ENCODE measurements at regions not wholly inside any gene's neighbourhood (a gene's known extent, or its start where the extent isn't known, plus 50 kb on each side); places are given as distances from the start of the nearest gene placed in this dataset.

DNA sequence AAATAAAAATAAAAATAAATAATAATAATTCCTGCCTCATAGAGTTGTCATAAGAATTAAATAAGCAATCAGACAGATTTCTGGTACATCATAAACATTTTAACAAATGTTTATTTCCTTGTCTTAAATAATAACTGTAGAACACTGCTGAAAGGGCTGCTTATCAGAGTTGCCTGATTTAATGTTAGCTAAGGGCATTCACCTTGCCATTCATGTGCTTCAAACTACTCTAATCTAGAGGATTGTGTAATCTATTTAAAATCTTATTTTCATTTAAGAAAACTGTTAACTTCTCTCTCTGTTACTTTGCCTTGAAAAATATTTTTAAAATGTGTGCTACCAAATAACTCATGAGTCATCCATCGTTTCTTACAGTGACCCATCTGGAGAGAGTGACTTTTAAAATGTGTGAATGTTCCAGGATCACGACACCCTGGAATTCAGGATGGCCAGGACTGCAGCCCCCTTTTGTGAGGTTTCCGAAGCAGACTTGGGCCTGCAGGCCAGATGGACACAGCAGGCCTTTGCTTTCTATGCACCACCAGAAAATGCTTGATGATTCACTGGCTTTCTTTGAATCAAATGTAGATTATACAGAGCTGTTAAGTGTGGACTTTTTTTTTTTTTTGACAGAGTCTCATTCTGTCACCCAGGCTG lies 109.1 kb upstream of the TNS3 start:
- peak; percentile 33 for DNase-seq

DNA sequence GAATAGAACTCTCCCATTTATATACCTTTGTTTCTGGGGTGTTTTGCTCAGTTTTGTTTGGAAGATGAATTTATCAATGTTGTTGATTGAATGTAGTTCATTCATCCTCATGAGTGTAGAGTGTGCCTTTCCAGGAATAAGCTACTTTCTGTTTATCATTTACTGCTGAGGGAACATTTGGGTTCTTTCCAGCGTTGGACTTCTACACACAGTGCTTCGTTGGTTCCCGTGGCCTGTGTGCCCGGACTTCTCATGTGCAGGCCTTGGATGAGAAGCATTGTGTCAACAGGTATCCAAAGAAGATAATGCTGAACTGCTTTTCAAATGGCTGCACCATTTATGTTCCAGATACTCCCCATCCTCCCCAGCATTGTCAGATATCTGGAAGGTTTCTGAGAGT lies 107.6 kb upstream of the TNS3 start:
- no peak for DNase-seq

DNA sequence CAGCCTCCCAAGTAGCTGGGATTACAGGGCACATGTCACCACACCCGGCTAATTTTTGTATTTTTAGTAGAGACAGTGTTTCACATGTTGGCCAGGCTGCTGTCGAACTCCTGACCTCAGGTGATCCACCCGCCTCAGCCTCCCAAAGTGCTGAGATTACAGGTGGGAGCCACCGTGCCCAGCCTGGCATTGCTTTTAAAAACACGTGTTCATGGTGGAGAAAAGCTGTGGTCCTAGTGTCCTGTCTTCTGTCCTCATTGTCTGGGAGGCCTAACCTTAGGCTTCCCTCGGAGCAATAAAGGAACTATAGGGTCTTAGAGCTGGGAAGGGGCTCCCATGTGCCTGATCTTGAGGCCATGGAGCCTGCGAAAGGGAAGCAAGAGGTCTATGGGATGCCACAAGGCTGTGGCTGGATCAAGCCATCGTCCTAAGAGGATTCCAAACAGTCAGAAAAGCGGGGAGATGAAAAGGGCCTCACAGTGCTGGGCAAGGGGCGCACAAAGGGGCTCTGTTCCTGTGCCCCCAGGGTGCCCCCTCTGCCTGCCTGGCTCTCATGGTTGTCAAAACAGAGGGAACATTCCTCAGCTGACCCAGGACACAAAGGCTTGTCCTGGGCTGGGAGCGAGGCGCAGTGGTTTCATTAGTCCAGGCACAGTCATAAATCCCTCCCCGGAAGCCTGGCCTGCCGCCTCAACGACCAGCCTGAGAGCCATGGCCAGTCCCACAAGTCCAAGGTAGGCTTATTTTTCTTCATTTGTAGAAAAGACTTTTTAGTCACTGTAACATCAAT lies 106.6 kb upstream of the TNS3 start:
- DNase-seq = no peak

- no peak for DNase-seq
Measured at GRCh38 chr7:47685712-47686376, 103.9 kb upstream of the TNS3 start.

DNA sequence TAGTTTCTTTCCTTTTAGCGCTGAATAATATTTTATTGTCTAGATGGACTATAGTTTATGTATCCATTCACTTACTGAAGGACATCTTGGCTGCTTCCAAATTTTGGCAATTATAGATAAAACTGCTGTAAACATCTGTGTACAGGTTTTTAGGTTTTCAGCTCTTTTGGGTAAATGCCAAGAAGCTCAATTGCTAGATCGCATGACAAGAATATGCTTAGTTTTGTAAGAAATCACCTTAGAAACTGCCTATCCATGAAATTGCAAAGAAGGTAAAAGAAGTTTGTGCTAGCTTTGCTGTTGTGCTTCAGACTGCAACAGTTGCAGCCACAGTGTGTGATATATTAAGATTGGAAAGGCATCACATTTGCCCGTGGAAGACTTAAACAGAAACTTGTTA lies 103.2 kb upstream of the TNS3 start:
- DNase-seq = no peak

DNA sequence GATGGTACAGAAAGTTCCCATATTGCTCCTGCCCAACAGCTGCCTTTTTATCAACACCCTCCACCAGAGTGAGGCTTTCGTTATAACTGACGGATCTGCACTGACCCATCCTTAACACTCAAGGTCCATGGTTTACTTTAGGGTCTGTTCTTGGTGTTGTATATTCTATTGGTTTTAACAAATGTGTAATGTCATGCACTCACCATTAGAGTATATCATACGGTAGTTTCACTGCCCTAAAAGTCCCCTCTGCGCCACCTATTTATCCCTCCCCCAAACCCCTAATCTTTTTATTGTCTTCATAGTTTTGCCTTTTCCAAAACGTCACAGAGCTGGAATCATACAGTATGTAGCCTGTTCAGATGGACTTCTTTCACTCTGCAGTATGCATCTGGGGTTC lies 102.8 kb upstream of the TNS3 start:
- no peak for DNase-seq

GRCh38 chr7:47683485-47683898 lies 101.6 kb upstream of the TNS3 start:
- no peak for DNase-seq

DNA sequence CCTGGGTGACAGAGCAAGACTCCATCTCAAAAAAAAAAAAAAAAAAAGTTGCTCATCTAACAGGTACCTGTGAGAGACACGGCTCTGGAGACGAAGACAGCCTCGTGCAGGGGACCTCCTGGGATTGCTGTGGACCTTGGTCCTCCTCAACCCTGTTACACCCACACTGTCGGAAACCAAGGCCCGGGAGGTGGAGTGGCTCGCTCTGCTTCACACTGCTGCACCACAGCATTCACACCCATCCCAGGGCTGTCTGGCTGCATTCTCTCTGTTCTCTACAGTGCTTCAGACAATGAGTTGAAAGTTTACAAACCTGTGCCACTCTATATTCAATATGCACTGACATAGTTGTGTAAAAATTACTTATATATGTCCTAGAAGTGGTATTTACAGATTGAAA lies 101.0 kb upstream of the TNS3 start:
- DNase-seq = no peak

DNA sequence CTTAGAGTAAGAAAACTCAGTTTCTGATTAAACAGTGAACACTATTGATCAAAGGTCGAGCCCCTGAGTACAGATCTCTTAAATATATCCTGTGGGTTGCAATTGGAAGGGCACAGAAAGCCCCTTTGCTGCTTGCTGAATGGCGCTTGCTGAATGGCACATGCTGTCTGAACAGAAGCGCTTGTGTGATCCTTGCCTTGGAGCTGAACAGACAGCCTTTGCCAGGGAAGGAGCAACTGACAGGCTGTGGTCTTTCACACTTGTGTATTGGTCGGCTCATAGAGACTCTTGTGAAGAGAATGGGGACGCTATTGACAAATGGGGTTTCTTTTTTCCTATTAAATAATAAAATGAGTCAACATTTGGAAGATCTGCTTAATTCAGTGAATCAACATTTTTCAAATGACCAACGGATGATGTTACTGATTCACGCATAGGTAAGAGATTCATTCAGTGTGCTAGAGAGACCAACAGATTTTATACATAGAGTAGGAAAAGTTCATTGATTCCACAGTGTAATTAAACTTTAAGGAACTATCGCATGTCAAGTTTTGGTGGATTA lies 99.4 kb upstream of the TNS3 start:
- DNase-seq = no peak

GRCh38 chr7:47678641-47679380 lies 96.9 kb upstream of the TNS3 start:
- DNase-seq = no peak

- DNase-seq = no peak
Measured at GRCh38 chr7:47677664-47678063, 95.8 kb upstream of the TNS3 start.

DNA sequence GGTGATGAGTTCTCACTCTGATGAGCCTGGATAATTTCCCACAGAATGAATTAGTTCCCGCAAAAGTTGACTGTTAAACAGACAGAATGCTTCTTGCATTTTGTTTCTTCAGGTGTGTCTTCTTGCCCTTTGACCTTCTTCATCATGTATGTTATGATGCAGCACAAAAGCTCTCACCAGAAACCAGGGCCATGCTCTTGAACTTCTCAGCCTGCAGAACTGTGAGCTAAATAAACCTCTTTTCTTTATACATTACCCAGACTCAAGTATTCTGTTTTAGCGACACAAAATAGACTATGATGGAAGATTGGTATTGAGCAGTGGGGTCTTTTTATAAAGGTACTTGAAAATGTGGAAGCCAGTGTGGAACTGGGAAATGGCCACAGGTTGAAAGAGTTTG lies 95.2 kb upstream of the TNS3 start:
- DNase-seq = no peak

DNA sequence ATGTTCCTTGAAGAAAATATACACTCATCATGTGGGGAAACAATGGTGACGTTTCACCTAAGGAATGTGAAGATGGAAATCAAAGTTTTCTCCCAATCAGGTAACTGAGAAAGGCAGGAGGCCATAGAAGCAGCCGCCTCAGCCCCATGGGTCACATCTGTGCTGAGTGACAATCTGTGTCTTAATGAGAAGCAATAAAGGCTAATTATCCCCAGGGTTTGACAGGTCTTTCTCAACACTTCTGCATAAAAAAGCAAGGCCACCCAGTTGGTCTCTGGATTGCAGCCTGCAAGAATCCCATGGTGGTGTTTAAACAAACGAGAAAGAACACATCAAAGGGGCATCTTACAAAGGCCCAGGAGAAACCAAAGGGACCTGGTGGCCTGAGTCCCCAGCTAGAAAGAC lies 91.1 kb upstream of the TNS3 start:
- no peak for DNase-seq

DNA sequence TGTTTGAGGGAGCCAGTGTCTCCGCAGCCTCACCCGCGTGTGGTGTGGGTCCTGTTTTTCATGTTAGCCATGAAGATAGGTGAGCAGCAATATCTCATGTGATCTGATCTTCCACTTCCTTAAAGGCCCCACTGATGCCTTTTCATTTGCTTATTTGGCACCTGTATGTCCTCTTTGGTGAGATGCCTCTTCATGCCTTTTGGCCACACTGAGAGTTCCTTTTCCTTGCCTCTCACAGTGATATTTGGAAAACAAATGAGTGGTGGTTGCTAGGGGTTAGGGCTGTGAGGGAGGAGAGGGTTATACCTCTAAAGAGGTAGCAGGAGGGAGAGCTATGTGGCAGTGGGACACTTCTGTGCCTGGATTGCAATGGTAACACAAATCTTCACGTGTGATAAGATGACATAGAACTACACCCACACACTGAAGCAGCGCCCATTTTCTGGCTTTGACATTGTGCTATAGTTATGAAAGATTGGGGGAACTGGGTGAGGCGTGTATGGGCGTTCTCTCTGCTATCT lies 90.4 kb upstream of the TNS3 start:
- no peak for DNase-seq

DNA sequence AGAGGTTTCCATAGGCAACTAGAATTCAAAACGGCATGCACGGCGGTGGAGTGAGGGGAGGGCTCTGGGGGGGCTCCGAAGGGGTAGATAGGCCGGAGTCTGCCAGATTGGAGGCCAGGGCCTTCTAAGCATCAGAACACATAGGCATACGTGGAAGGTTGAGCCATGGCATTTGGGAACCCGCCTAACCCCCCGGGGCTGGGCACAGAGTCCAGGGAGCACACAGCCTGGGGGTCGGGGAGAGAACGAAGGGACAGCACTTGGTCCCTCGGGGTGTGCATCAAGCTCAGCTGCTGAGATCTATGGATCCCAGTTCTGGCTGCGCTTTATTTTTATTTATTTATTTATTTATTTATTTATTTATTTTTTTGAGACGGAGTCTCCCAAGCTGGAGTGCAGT lies 89.4 kb upstream of the TNS3 start:
- no peak for DNase-seq

- no peak for DNase-seq
Measured at GRCh38 chr7:47670729-47671128, 88.8 kb upstream of the TNS3 start.

- no peak for DNase-seq
Measured at GRCh38 chr7:47669901-47670384, 88.0 kb upstream of the TNS3 start.

DNA sequence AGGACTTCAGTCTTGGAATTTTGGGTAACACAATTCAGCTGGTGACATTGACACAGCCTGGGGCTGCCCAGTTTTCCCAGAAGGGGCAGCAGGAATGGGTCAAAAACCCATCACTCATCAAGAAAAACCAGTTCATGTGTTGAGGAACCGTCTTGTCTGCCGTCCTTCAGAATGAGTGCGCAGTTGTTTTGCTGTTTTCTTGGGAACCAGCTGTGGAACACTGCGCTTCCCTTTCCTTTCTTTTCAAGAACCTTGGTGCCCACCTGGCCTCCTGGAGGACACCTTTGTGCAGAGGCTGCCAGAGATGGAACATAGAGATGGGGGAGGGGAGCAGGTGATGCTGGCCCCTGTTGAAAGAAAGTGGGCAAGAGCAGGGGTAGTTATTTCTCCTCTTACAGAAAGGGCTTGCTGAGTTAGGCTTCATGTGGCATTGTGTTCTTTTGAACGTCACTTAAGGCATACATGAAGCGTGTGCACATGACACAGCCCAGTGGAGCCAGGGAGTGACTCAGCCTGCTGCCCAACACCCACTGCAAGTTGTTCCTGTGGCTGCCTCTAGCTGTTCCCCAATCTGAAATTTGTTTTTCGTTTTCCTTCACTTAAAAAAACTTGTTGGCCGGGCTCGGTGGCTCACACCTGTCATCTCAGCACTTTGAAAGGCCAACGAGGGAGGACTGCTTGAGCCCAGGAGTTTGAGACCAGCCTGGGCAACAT lies 87.4 kb upstream of the TNS3 start:
- peak; percentile 95 for DNase-seq

GRCh38 chr7:47666164-47666862 lies 84.4 kb upstream of the TNS3 start:
- DNase-seq = peak; percentile 61

- no peak for DNase-seq
Measured at GRCh38 chr7:47664650-47665195, 82.8 kb upstream of the TNS3 start.

DNA sequence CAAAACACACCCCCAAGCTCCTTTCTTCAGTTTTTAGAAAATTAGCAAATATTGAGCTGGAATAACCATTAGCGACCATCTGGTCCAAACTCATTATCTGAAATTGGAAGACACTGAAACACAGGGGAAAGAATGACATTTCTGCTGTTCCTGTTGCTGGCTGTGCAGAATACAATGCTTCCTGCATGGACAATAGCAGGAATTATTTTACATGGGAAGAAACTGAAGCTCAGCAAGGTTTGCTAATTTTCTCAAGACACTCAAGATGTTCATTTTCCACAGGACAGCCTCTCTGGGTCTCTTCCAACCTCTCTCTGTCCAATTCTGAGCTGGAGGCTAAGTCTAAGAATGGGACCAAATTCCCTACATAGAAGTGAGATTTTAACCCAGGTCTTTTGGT lies 81.9 kb upstream of the TNS3 start:
- no peak for DNase-seq
